Mucosa of rectum (tissue), 2 donors: ENCODE measurements at regions not wholly inside any gene's neighbourhood (a gene's known extent, or its start where the extent isn't known, plus 50 kb on each side); places are given as distances from the start of the nearest gene placed in this dataset.

ENCODE experiments used
- H3K27ac ChIP-seq, 2 donors: one replicate each; pipeline ENCODE4 v1.7.0; 2013; ENCODE audit warnings: inconsistent platforms in 2 of 2, low read depth in 2 of 2, low read length in 2 of 2
- H3K27me3 ChIP-seq, 2 donors: one replicate each; pipeline ENCODE4 v1.7.0; 2013; ENCODE audit warnings: low read length in 2 of 2; ENCODE audit not compliant: control insufficient read depth in 2 of 2, insufficient read depth in 2 of 2
- H3K36me3 ChIP-seq, 2 donors: one replicate each; pipeline ENCODE4 v1.7.0; 2013; ENCODE audit warnings: low read length in 2 of 2; ENCODE audit not compliant: control insufficient read depth in 2 of 2, insufficient read depth in 2 of 2
- H3K4me1 ChIP-seq, 2 donors: one replicate each; pipeline ENCODE4 v1.7.0; 2013; ENCODE audit warnings: low read length in 2 of 2, mild to moderate bottlenecking in 1 of 2; ENCODE audit not compliant: control insufficient read depth in 2 of 2, insufficient read depth in 2 of 2
- H3K4me3 ChIP-seq, 2 donors: one replicate each; pipeline ENCODE4 v1.7.0; 2013; ENCODE audit warnings: low read length in 2 of 2
- H3K9ac ChIP-seq, 2 donors: one replicate each; pipeline ENCODE4 v1.7.0; 2013; ENCODE audit warnings: low read length in 2 of 2, low read depth in 1 of 2, mild to moderate bottlenecking in 1 of 2
- H3K9me3 ChIP-seq, 2 donors: one replicate each; pipeline ENCODE4 v1.7.0; 2013; ENCODE audit warnings: low read length in 2 of 2; ENCODE audit not compliant: control insufficient read depth in 2 of 2
- donor health status: healthy.
- donor health status: Normal muscosa, but diverticular disease.

GRCh38 chr3:27779176-27779575 lies 57.1 kb upstream of the EOMES start:
- H3K36me3 ChIP-seq, result no peaks in the 10 kb centered on the region
- H3K27ac ChIP-seq, result no peak overlapping the region
- no peaks in the 10 kb centered on the region for H3K4me1 ChIP-seq
- H3K9me3 ChIP-seq, result no peaks in the 10 kb centered on the region
- no peaks in the 10 kb centered on the region for H3K27me3 ChIP-seq
- no peak overlapping the region for H3K4me3 ChIP-seq
- H3K9ac ChIP-seq, result no peak overlapping the region

GRCh38 chr3:27789420-27789819 lies 67.3 kb upstream of the EOMES start:
- H3K27ac ChIP-seq, result no peak overlapping the region
- no peak overlapping the region for H3K9ac ChIP-seq
- no peak overlapping the region for H3K4me3 ChIP-seq
- no peaks in the 10 kb centered on the region for H3K36me3 ChIP-seq
- H3K27me3 ChIP-seq, result peaks cover 0 to 2% of the 10 kb centered on the region in 2 donors
- H3K9me3 ChIP-seq, result no peaks in the 10 kb centered on the region
- no peaks in the 10 kb centered on the region for H3K4me1 ChIP-seq

GRCh38 chr3:27791956-27792355 lies 69.8 kb upstream of the EOMES start:
- Histone ChIP-seq H3K4me1 (no peaks in the 10 kb centered on the region), H3K4me3 (no peak overlapping the region), H3K9ac (no peak overlapping the region), H3K27ac (no peak overlapping the region), H3K27me3 (no peaks in the 10 kb centered on the region), H3K9me3 (no peaks in the 10 kb centered on the region), H3K36me3 (no peaks in the 10 kb centered on the region)

GRCh38 chr3:27792869-27793268 lies 70.7 kb upstream of the EOMES start:
- H3K27ac ChIP-seq, result no peak overlapping the region
- no peaks in the 10 kb centered on the region for H3K4me1 ChIP-seq
- no peaks in the 10 kb centered on the region for H3K27me3 ChIP-seq
- H3K9ac ChIP-seq, result no peak overlapping the region
- no peak overlapping the region for H3K4me3 ChIP-seq
- no peaks in the 10 kb centered on the region for H3K9me3 ChIP-seq
- no peaks in the 10 kb centered on the region for H3K36me3 ChIP-seq

GRCh38 chr3:27794211-27794610 lies 72.1 kb upstream of the EOMES start:
- Histone ChIP-seq H3K36me3 (no peaks in the 10 kb centered on the region), H3K27ac (no peak overlapping the region), H3K27me3 (no peaks in the 10 kb centered on the region)

GRCh38 chr3:27796365-27796875 lies 74.3 kb upstream of the EOMES start:
- Histone ChIP-seq H3K36me3 (no peaks in the 10 kb centered on the region), H3K4me1 (no peaks in the 10 kb centered on the region), H3K4me3 (no peak overlapping the region), H3K27me3 (no peaks in the 10 kb centered on the region), H3K27ac (no peak overlapping the region), H3K9me3 (no peaks in the 10 kb centered on the region), H3K9ac (no peak overlapping the region)

More at GRCh38 chr3:27794211-27794610, 72.1 kb upstream of the EOMES start:
- Histone ChIP-seq H3K4me1 (no peaks in the 10 kb centered on the region), H3K9me3 (no peaks in the 10 kb centered on the region), H3K4me3 (no peak overlapping the region), H3K9ac (no peak overlapping the region)

GRCh38 chr3:27797773-27798172 lies 75.7 kb upstream of the EOMES start:
- no peak overlapping the region for H3K9ac ChIP-seq
- no peaks in the 10 kb centered on the region for H3K4me1 ChIP-seq
- H3K27me3 ChIP-seq, result no peaks in the 10 kb centered on the region
- H3K9me3 ChIP-seq, result no peaks in the 10 kb centered on the region
- no peak overlapping the region for H3K4me3 ChIP-seq
- no peak overlapping the region for H3K27ac ChIP-seq
- no peaks in the 10 kb centered on the region for H3K36me3 ChIP-seq

- Histone ChIP-seq H3K36me3 (no peaks in the 10 kb centered on the region), H3K27ac (no peak overlapping the region), H3K9ac (no peak overlapping the region), H3K4me3 (no peak overlapping the region), H3K4me1 (no peaks in the 10 kb centered on the region), H3K9me3 (no peaks in the 10 kb centered on the region), H3K27me3 (no peaks in the 10 kb centered on the region)
Observed at GRCh38 chr3:27800261-27800660, 78.1 kb upstream of the EOMES start.

- Histone ChIP-seq H3K9ac (no peak overlapping the region), H3K4me3 (no peak overlapping the region), H3K4me1 (no peaks in the 10 kb centered on the region), H3K36me3 (no peaks in the 10 kb centered on the region), H3K27me3 (no peaks in the 10 kb centered on the region), H3K9me3 (no peaks in the 10 kb centered on the region), H3K27ac (no peak overlapping the region)
Observed at GRCh38 chr3:27802425-27802824, 80.3 kb upstream of the EOMES start.

- Histone ChIP-seq H3K9me3 (no peaks in the 10 kb centered on the region), H3K27me3 (no peaks in the 10 kb centered on the region), H3K4me3 (no peak overlapping the region), H3K9ac (no peak overlapping the region), H3K27ac (no peak overlapping the region), H3K4me1 (no peaks in the 10 kb centered on the region), H3K36me3 (no peaks in the 10 kb centered on the region)
Observed at GRCh38 chr3:27802849-27803248, 80.7 kb upstream of the EOMES start.

GRCh38 chr3:27805282-27805681 lies 83.2 kb upstream of the EOMES start:
- Histone ChIP-seq H3K4me1 (no peaks in the 10 kb centered on the region), H3K4me3 (no peak overlapping the region), H3K27me3 (no peaks in the 10 kb centered on the region), H3K36me3 (no peaks in the 10 kb centered on the region), H3K27ac (no peak overlapping the region), H3K9ac (no peak overlapping the region), H3K9me3 (no peaks in the 10 kb centered on the region)
